Mucosa of stomach (tissue), 1 donor: ENCODE measurements at regions not wholly inside any gene's neighbourhood (a gene's known extent, or its start where the extent isn't known, plus 50 kb on each side); places are given as distances from the start of the nearest gene placed in this dataset.

ENCODE experiments used
- H3K27me3 ChIP-seq: one replicate; pipeline ENCODE4 v1.7.0; 2013; ENCODE audit warnings: mild to moderate bottlenecking, low read length; ENCODE audit not compliant: control insufficient read depth, insufficient read depth
- H3K36me3 ChIP-seq: one replicate; pipeline ENCODE4 v1.7.0; 2013; ENCODE audit warnings: low read length; ENCODE audit not compliant: control insufficient read depth, insufficient read depth
- H3K4me1 ChIP-seq: one replicate; pipeline ENCODE4 v1.7.0; 2013; ENCODE audit warnings: mild to moderate bottlenecking, low read length; ENCODE audit not compliant: control insufficient read depth, insufficient read depth
- H3K4me3 ChIP-seq: one replicate; pipeline ENCODE4 v1.7.0; 2013; ENCODE audit warnings: low read length
- H3K9ac ChIP-seq: one replicate; pipeline ENCODE4 v1.7.0; 2013; ENCODE audit warnings: mild to moderate bottlenecking, low read length, moderate library complexity
- H3K9me3 ChIP-seq: one replicate; pipeline ENCODE4 v1.7.0; 2013; ENCODE audit warnings: mild to moderate bottlenecking, low read length, moderate library complexity; ENCODE audit not compliant: control insufficient read depth
- donor health status: Pancreatic carcinoma.

- H3K4me3 ChIP-seq: no peak overlapping the region
- no peaks in the 10 kb centered on the region for H3K27me3 ChIP-seq
- no peaks in the 10 kb centered on the region for H3K36me3 ChIP-seq
- peaks cover 22% of the 10 kb centered on the region for H3K4me1 ChIP-seq
- no peaks in the 10 kb centered on the region for H3K9me3 ChIP-seq
- no peak overlapping the region for H3K9ac ChIP-seq
These were observed 206.5 kb upstream of the IRX3 start for GRCh38 chr16:54493061-54493460.

- H3K27me3 ChIP-seq: no peaks in the 10 kb centered on the region
- H3K4me3 ChIP-seq: no peak overlapping the region
- H3K9me3 ChIP-seq: no peaks in the 10 kb centered on the region
- no peaks in the 10 kb centered on the region for H3K36me3 ChIP-seq
- H3K4me1 ChIP-seq: peaks cover 22% of the 10 kb centered on the region
- no peak overlapping the region for H3K9ac ChIP-seq
These were observed 203.5 kb upstream of the IRX3 start for GRCh38 chr16:54490112-54490488.

- Histone ChIP-seq H3K27me3 (no peaks in the 10 kb centered on the region), H3K9me3 (no peaks in the 10 kb centered on the region), H3K36me3 (no peaks in the 10 kb centered on the region), H3K9ac (no peak overlapping the region), H3K4me1 (peaks cover 22% of the 10 kb centered on the region), H3K4me3 (no peak overlapping the region)
These were observed 202.9 kb upstream of the IRX3 start for GRCh38 chr16:54489225-54490111.

- H3K27me3 ChIP-seq: no peaks in the 10 kb centered on the region
- H3K9ac ChIP-seq: no peak overlapping the region
- no peaks in the 10 kb centered on the region for H3K9me3 ChIP-seq
- no peaks in the 10 kb centered on the region for H3K36me3 ChIP-seq
- peaks cover 22% of the 10 kb centered on the region for H3K4me1 ChIP-seq
- no peak overlapping the region for H3K4me3 ChIP-seq
These were observed 202.1 kb upstream of the IRX3 start for GRCh38 chr16:54488729-54489128.

- no peaks in the 10 kb centered on the region for H3K36me3 ChIP-seq
- peaks cover 22% of the 10 kb centered on the region for H3K4me1 ChIP-seq
- H3K9ac ChIP-seq: no peak overlapping the region
- H3K27me3 ChIP-seq: no peaks in the 10 kb centered on the region
- no peak overlapping the region for H3K4me3 ChIP-seq
- no peaks in the 10 kb centered on the region for H3K9me3 ChIP-seq
These were observed 201.3 kb upstream of the IRX3 start for GRCh38 chr16:54487933-54488332.

GRCh38 chr16:54484700-54485099, 198.1 kb upstream of the IRX3 start:
- Histone ChIP-seq H3K9me3 (no peaks in the 10 kb centered on the region), H3K4me1 (peaks cover 12% of the 10 kb centered on the region), H3K27me3 (no peaks in the 10 kb centered on the region), H3K9ac (no peak overlapping the region), H3K36me3 (no peaks in the 10 kb centered on the region), H3K4me3 (no peak overlapping the region)

- Histone ChIP-seq H3K4me3 (no peak overlapping the region), H3K4me1 (no peaks in the 10 kb centered on the region), H3K27me3 (no peaks in the 10 kb centered on the region), H3K9ac (no peak overlapping the region), H3K9me3 (no peaks in the 10 kb centered on the region), H3K36me3 (no peaks in the 10 kb centered on the region)
These were observed 196.4 kb upstream of the IRX3 start for GRCh38 chr16:54482892-54483574.

GRCh38 chr16:54480429-54480828, 193.8 kb upstream of the IRX3 start:
- Histone ChIP-seq H3K4me1 (no peaks in the 10 kb centered on the region), H3K9ac (no peak overlapping the region), H3K9me3 (no peaks in the 10 kb centered on the region), H3K4me3 (no peak overlapping the region), H3K27me3 (no peaks in the 10 kb centered on the region), H3K36me3 (no peaks in the 10 kb centered on the region)

GRCh38 chr16:54479546-54479945, 193.0 kb upstream of the IRX3 start:
- Histone ChIP-seq H3K4me3 (no peak overlapping the region), H3K9ac (no peak overlapping the region), H3K9me3 (no peaks in the 10 kb centered on the region), H3K4me1 (no peaks in the 10 kb centered on the region), H3K27me3 (no peaks in the 10 kb centered on the region), H3K36me3 (no peaks in the 10 kb centered on the region)

- H3K4me3 ChIP-seq: no peak overlapping the region
- no peak overlapping the region for H3K9ac ChIP-seq
- no peaks in the 10 kb centered on the region for H3K27me3 ChIP-seq
- no peaks in the 10 kb centered on the region for H3K36me3 ChIP-seq
- no peaks in the 10 kb centered on the region for H3K9me3 ChIP-seq
- H3K4me1 ChIP-seq: no peaks in the 10 kb centered on the region
These were observed 191.1 kb upstream of the IRX3 start for GRCh38 chr16:54477714-54478113.

- Histone ChIP-seq H3K36me3 (no peaks in the 10 kb centered on the region), H3K4me3 (no peak overlapping the region), H3K27me3 (no peaks in the 10 kb centered on the region), H3K9ac (no peak overlapping the region), H3K4me1 (no peaks in the 10 kb centered on the region), H3K9me3 (no peaks in the 10 kb centered on the region)
These were observed 188.5 kb upstream of the IRX3 start for GRCh38 chr16:54475019-54475601.
